Hematopoietic multipotent progenitor cell treated with erythropoietin and hydrocortisone succinate and interleukin-3 and kit ligand, for 15 days (in vitro differentiated cells): ENCODE measurements at regions not wholly inside any gene's neighbourhood (a gene's known extent, or its start where the extent isn't known, plus 50 kb on each side); places are given as distances from the start of the nearest gene placed in this dataset.
"Not testable (repeated sequence)": the region's sequence is repeated elsewhere in the genome, so short reads cannot be mapped to it uniquely, and the experiment has no call there.

Experiments used
- DNase-seq: peaks from one replicate; pipeline ENCODE4 v3.0.0-alpha.2; 2015; ENCODE audit warnings: low spot score

- DNase-seq: no peak
Observed at GRCh38 chr11:79501707-79502106, 60.9 kb upstream of the TENM4 start.

- DNase-seq: not testable (repeated sequence)
Observed at GRCh38 chr11:79499929-79500328, 59.1 kb upstream of the TENM4 start.

GRCh38 chr11:79498667-79499066 lies 57.8 kb upstream of the TENM4 start:
- no peak for DNase-seq

GRCh38 chr11:79493555-79494171 lies 52.8 kb upstream of the TENM4 start:
- peak; percentile 54 for DNase-seq

GRCh38 chr11:79492008-79492407 lies 51.2 kb upstream of the TENM4 start:
- no peak for DNase-seq
